Esophagus squamous epithelium (tissue), 5 donors: ENCODE measurements at regions not wholly inside any gene's neighbourhood (a gene's known extent, or its start where the extent isn't known, plus 50 kb on each side); places are given as distances from the start of the nearest gene placed in this dataset.

Experiments
- DNase-seq: peaks from one replicate; lab custom pipeline; 2025; lab: John Stamatoyannopoulos, UW
- H3K27ac ChIP-seq, 4 donors: fragments of 200-600 bp; sonication (generic); one replicate each; pipeline ENCODE4 v1.5.1; 2016 to 2019; ENCODE audit warnings: mild to moderate bottlenecking in 1 of 4
- H3K27me3 ChIP-seq, 4 donors: fragments of 200-600 bp; sonication (generic); 1 replicate in 3 of 4; 2 replicates in 1 of 4; pipeline versions ENCODE4 v1.5.1 to v1.6.0; 2017 to 2021; ENCODE audit warnings: antibody characterized with exemption in 1 of 4
- H3K36me3 ChIP-seq, 3 donors: fragments of 200-600 bp; sonication (generic); one replicate each; pipeline ENCODE4 v1.5.1; 2016 to 2019
- H3K4me1 ChIP-seq, 3 donors: fragments of 200-600 bp; sonication (generic); one replicate each; pipeline ENCODE4 v1.5.1; 2017 to 2019
- H3K4me3 ChIP-seq, 4 donors: fragments of 200-600 bp; sonication (generic); 1 replicate in 3 of 4; 2 replicates in 1 of 4; pipeline ENCODE4 v1.5.1; 2016 to 2019; ENCODE audit warnings: mild to moderate bottlenecking in 2 of 4, moderate library complexity in 1 of 4
- H3K9me3 ChIP-seq, 3 donors: fragments of 200-600 bp; sonication (generic); one replicate each; pipeline ENCODE4 v1.5.1; 2016 to 2019
- CTCF ChIP-seq, 6 experiments: fragments of 450-650 bp in 4 of 6; fragments of 200-600 bp in 2 of 6; sonication (generic) in 2 of 6; IDR thresholded peaks; one replicate each; pipeline ENCODE4 v1.5.1; 2016 to 2019; ENCODE audit warnings: antibody characterized with exemption in 6 of 6, mild to moderate bottlenecking in 4 of 6, moderate library complexity in 4 of 6
- POLR2A ChIP-seq, 4 donors: fragments of 450-650 bp; IDR thresholded peaks; one replicate each; pipeline ENCODE4 v1.6.1; 2017; ENCODE audit warnings: antibody characterized with exemption in 4 of 4, mild to moderate bottlenecking in 4 of 4, moderate library complexity in 3 of 4
- WGBS, 2 donors: methylation state at CpG; one replicate each; pipeline ENCODE4 v1.1.5; 2018; 5-methylcytosine and 5-hydroxymethylcytosine counted together
- intact Hi-C: fragments of 100-400 bp; cut with DNase I; formaldehyde crosslinking; loops from one replicate; pipeline ENCODE4 v1.15.0; 2022
- donor health status: DM: yes; HTN: yes; CAD: no.

- Histone ChIP-seq H3K36me3 (no peaks in the 10 kb centered on the region), H3K4me3 (no peak overlapping the region), H3K4me1 (peaks cover 3 to 21% (median 17%) of the 10 kb centered on the region in 3 donors), H3K27me3 (no peaks in the 10 kb centered on the region), H3K27ac (no peak overlapping the region), H3K9me3 (no peaks in the 10 kb centered on the region)
- WGBS, 2 donors = 35 to 46% methylated on average over 1 of the region's 1 CpG
- no peak for DNase-seq
- no peak for TF ChIP-seq CTCF (IDR thresholded peaks at IDR 0.05)
- no peak for TF ChIP-seq POLR2A (IDR thresholded peaks at IDR 0.05)
- intact Hi-C loops = no loop called here
Measured at GRCh38 chr12:92419201-92419600, 273.6 kb upstream of the BTG1 start.

- Histone ChIP-seq H3K27me3 (no peaks in the 10 kb centered on the region), H3K36me3 (no peaks in the 10 kb centered on the region), H3K9me3 (no peaks in the 10 kb centered on the region), H3K4me3 (no peak overlapping the region), H3K27ac (no peak overlapping the region), H3K4me1 (peaks cover 3 to 16% (median 15%) of the 10 kb centered on the region in 3 donors)
- intact Hi-C loops = no loop called here
- 79 to 88% methylated on average over 2 of the region's 2 CpGs for WGBS, 2 donors
- TF ChIP-seq CTCF (IDR thresholded peaks at IDR 0.05) (no peak), POLR2A (IDR thresholded peaks at IDR 0.05) (no peak)
- no peak for DNase-seq
Measured at GRCh38 chr12:92418381-92418780, 272.7 kb upstream of the BTG1 start.

- peaks cover 3 to 13% (median 9%) of the 10 kb centered on the region in 3 donors for H3K4me1 ChIP-seq
- intact Hi-C loops = no loop called here
- no peaks in the 10 kb centered on the region for H3K36me3 ChIP-seq
- DNase-seq = no peak
- H3K27ac ChIP-seq = no peak overlapping the region
- H3K4me3 ChIP-seq = no peak overlapping the region
- TF ChIP-seq CTCF (IDR thresholded peaks at IDR 0.05) (no peak), POLR2A (IDR thresholded peaks at IDR 0.05) (no peak)
- no peaks in the 10 kb centered on the region for H3K27me3 ChIP-seq
- whole genome bisulfite sequencing, 2 donors = 96 to 100% methylated on average over 2 of the region's 2 CpGs
- H3K9me3 ChIP-seq = no peaks in the 10 kb centered on the region
Measured at GRCh38 chr12:92417373-92417772, 271.7 kb upstream of the BTG1 start.

- no peak overlapping the region for H3K4me3 ChIP-seq
- peaks cover 3 to 13% (median 9%) of the 10 kb centered on the region in 3 donors for H3K4me1 ChIP-seq
- no peak for DNase-seq
- TF ChIP-seq CTCF (IDR thresholded peaks at IDR 0.05) (no peak), POLR2A (IDR thresholded peaks at IDR 0.05) (no peak)
- no peaks in the 10 kb centered on the region for H3K27me3 ChIP-seq
- intact Hi-C loops = no loop called here
- WGBS, 2 donors = 76 to 89% methylated on average over 4 of the region's 4 CpGs
- no peaks in the 10 kb centered on the region for H3K36me3 ChIP-seq
- no peak overlapping the region for H3K27ac ChIP-seq
- no peaks in the 10 kb centered on the region for H3K9me3 ChIP-seq
Measured at GRCh38 chr12:92416385-92416812, 270.8 kb upstream of the BTG1 start.

GRCh38 chr12:92414170-92415070, 268.8 kb upstream of the BTG1 start:
- H3K4me1 ChIP-seq = peaks cover 3 to 13% (median 9%) of the 10 kb centered on the region in 3 donors
- TF ChIP-seq CTCF (IDR thresholded peaks at IDR 0.05) (peak in 2 of 6 experiments; percentile 13 to 43), POLR2A (IDR thresholded peaks at IDR 0.05) (no peak)
- no peaks in the 10 kb centered on the region for H3K36me3 ChIP-seq
- H3K27ac ChIP-seq = peak overlapping the region in 2 of 4 donors; percentile 14 to 53
- no peaks in the 10 kb centered on the region for H3K27me3 ChIP-seq
- WGBS, 2 donors = 37 to 45% methylated on average over 5 of the region's 5 CpGs
- H3K4me3 ChIP-seq = no peak overlapping the region
- intact Hi-C loops = no loop called here
- no peak for DNase-seq
- H3K9me3 ChIP-seq = no peaks in the 10 kb centered on the region
